Keratinocyte (primary cell): ENCODE measurements at regions not wholly inside any gene's neighbourhood (a gene's known extent, or its start where the extent isn't known, plus 50 kb on each side); places are given as distances from the start of the nearest gene placed in this dataset.

Experiments used
- DNase-seq: peaks from one replicate; pipeline ENCODE4 v3.0.0-alpha.2; 2011; ENCODE audit warnings: low read depth, missing footprints, low spot score
- FAIRE-seq: peaks from 2 replicates; lab custom pipeline; 2011; peaks lifted over from hg19 to GRCh38; lab: Jason Lieb, UNC
- H2AFZ ChIP-seq: 2 replicates; pipeline ENCODE4 v1.6.0; 2012; ENCODE audit warnings: low read length, control low read depth, inconsistent platforms; ENCODE audit not compliant: control insufficient read depth
- H3K27ac ChIP-seq: 2 replicates; pipeline ENCODE4 v1.5.1; 2011; ENCODE audit warnings: low read length; ENCODE audit not compliant: control insufficient read depth, insufficient read depth
- H3K27me3 ChIP-seq: 3 replicates; pipeline ENCODE4 v1.6.0; 2011; ENCODE audit warnings: low read length; ENCODE audit not compliant: control insufficient read depth, insufficient read depth; ENCODE audit errors: extremely low read depth
- H3K36me3 ChIP-seq, 2 experiments: 2 replicates in 1 of 2; 3 replicates in 1 of 2; pipeline ENCODE4 v1.5.1; 2011; ENCODE audit warnings: low read length in 2 of 2, mild to moderate bottlenecking in 1 of 2; ENCODE audit not compliant: control insufficient read depth in 2 of 2, insufficient read depth in 2 of 2; ENCODE audit errors: extremely low read depth in 1 of 2
- H3K4me1 ChIP-seq: 3 replicates; pipeline ENCODE4 v1.5.1; 2011; ENCODE audit warnings: low read length; ENCODE audit not compliant: control insufficient read depth, insufficient read depth; ENCODE audit errors: extremely low read depth
- H3K4me2 ChIP-seq: 3 replicates; pipeline ENCODE4 v1.6.0; 2011; ENCODE audit warnings: low read depth, low read length; ENCODE audit not compliant: control insufficient read depth, insufficient read depth; ENCODE audit errors: extremely low read depth
- H3K4me3 ChIP-seq, 3 experiments: fragments of 200-600 bp in 1 of 3; sonication (generic) in 1 of 3; 2 replicates in 2 of 3; 3 replicates in 1 of 3; pipeline ENCODE4 v1.5.1; 2011 to 2016; ENCODE audit warnings: low read length in 3 of 3, mild to moderate bottlenecking in 3 of 3, control low read depth in 2 of 3, inconsistent platforms in 1 of 3, low read depth in 1 of 3, mixed read lengths in 1 of 3, mixed run types in 1 of 3, moderate library complexity in 1 of 3; ENCODE audit not compliant: control insufficient read depth in 2 of 3, insufficient read depth in 2 of 3; ENCODE audit errors: extremely low read depth in 1 of 3
- H3K79me2 ChIP-seq: 2 replicates; pipeline ENCODE4 v1.6.0; 2012; ENCODE audit warnings: low read length; ENCODE audit not compliant: control insufficient read depth, insufficient read depth
- H3K9ac ChIP-seq: 3 replicates; pipeline ENCODE4 v1.6.0; 2011; ENCODE audit warnings: low read length; ENCODE audit not compliant: control insufficient read depth, insufficient read depth; ENCODE audit errors: extremely low read depth
- H3K9me1 ChIP-seq: 3 replicates; pipeline ENCODE4 v1.6.0; 2011; ENCODE audit warnings: low read length; ENCODE audit not compliant: control insufficient read depth, insufficient read depth; ENCODE audit errors: extremely low read depth
- H3K9me3 ChIP-seq: 2 replicates; pipeline ENCODE4 v1.5.1; 2012; ENCODE audit warnings: low read depth, low read length; ENCODE audit not compliant: control insufficient read depth
- H4K20me1 ChIP-seq: 3 replicates; pipeline ENCODE4 v1.6.0; 2011; ENCODE audit warnings: low read length; ENCODE audit not compliant: control insufficient read depth, insufficient read depth; ENCODE audit errors: extremely low read depth
- EZH2 ChIP-seq: IDR thresholded peaks from one replicate; pipeline ENCODE4 v1.6.1; 2012; ENCODE audit warnings: inconsistent platforms, mild to moderate bottlenecking, low read length, moderate library complexity
- dilution Hi-C: fragments of 300-500 bp; cut with MboI; formaldehyde crosslinking; loops from one replicate; pipeline ENCODE4 v1.7.0; 2020; ENCODE audit warnings: low sequenced_read_pairs; ENCODE audit not compliant: extremely low pct_ligation_motif_present
- TF ChIP-seq, protein P1 (sequence below), 3 experiments: IDR thresholded peaks in 1 of 3; conservative IDR thresholded peaks in 1 of 3; optimal IDR thresholded peaks in 1 of 3; 2 replicates in 2 of 3; 3 replicates in 1 of 3; pipeline versions ENCODE3 to v1.5.1; 2011; ENCODE audit warnings: low read length in 3 of 3, mild to moderate bottlenecking in 3 of 3, moderate library complexity in 2 of 3, control low read depth in 1 of 3, inconsistent platforms in 1 of 3; ENCODE audit not compliant: insufficient read depth in 2 of 3; ENCODE audit errors: extremely low read depth in 1 of 3

DNA sequence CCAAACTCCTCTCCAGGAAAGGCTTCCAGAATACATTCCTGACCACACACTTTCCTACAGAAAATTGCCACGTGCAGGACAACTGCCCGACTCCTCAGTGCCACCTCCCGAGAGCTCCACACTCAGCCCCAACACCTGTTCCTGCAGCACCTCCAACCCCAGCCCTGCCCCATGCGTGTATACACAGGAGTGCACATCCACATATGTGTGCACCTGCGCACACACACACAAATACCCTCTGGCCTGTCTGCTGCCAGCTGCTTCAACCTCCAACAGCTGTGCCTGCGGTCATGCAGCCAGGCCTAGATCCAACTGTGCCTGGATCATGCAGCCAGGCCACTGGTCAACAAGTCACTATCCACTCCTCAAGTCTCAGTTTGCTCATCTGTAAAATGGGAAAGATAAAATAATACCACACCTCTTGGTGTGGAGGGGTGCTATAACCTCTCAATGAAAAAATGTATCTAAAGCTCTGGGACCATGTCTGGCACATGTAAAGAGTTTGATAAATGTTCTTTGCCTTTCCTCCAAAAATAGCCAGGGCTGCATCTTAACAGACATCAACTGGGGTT is 152.1 kb upstream of the ID2 start:
- DNase-seq (no peak), FAIRE-seq (no peak)
- Histone ChIP-seq H3K9ac (no peak overlapping the region), H2AFZ (no peak overlapping the region), H3K36me3 (no peaks in the 10 kb centered on the region), H3K9me3 (no peaks in the 10 kb centered on the region), H4K20me1 (no peaks in the 10 kb centered on the region), H3K4me2 (no peak overlapping the region), H3K4me1 (peaks cover 5% of the 10 kb centered on the region), H3K9me1 (no peaks in the 10 kb centered on the region), H3K27ac (no peak overlapping the region), H3K27me3 (peaks cover 4% of the 10 kb centered on the region), H3K79me2 (no peaks in the 10 kb centered on the region), H3K4me3 (no peak overlapping the region)
- dilution Hi-C loops = no loop called here
- TF ChIP-seq, protein P1, sequence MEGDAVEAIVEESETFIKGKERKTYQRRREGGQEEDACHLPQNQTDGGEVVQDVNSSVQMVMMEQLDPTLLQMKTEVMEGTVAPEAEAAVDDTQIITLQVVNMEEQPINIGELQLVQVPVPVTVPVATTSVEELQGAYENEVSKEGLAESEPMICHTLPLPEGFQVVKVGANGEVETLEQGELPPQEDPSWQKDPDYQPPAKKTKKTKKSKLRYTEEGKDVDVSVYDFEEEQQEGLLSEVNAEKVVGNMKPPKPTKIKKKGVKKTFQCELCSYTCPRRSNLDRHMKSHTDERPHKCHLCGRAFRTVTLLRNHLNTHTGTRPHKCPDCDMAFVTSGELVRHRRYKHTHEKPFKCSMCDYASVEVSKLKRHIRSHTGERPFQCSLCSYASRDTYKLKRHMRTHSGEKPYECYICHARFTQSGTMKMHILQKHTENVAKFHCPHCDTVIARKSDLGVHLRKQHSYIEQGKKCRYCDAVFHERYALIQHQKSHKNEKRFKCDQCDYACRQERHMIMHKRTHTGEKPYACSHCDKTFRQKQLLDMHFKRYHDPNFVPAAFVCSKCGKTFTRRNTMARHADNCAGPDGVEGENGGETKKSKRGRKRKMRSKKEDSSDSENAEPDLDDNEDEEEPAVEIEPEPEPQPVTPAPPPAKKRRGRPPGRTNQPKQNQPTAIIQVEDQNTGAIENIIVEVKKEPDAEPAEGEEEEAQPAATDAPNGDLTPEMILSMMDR (optimal IDR thresholded peaks at IDR 0.05 in 1 of 3, IDR thresholded peaks at IDR 0.05 in 1 of 3, conservative IDR thresholded peaks at IDR 0.05 in 1 of 3; ENCODE audit: extremely low read depth in 1 of 3, insufficient read depth in 2 of 3, low read length in 3 of 3) = no peak
- TF ChIP-seq EZH2 = no peak

DNA sequence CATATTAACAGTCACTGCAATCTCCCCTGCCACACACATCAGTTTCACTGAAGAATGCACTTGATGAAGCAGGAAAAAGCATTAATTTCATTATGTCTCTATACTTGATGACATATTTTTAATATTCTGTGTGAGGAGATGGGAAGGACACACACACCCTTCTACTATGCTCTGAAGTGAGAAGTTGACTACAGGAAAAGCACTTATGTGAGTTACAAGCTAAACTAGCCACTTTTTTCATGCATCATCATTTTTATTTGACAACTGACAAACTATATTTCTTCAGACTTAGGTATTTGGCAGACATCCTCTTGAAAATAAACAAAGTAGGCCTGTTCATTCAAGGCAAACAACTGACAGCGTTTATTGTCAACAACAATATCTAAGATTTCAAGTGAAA is 150.4 kb upstream of the ID2 start:
- FAIRE-seq = no peak
- TF ChIP-seq EZH2 = no peak
- TF ChIP-seq, protein P1 (optimal IDR thresholded peaks at IDR 0.05 in 1 of 3, IDR thresholded peaks at IDR 0.05 in 1 of 3, conservative IDR thresholded peaks at IDR 0.05 in 1 of 3; ENCODE audit: extremely low read depth in 1 of 3, insufficient read depth in 2 of 3, low read length in 3 of 3) = no peak
- H3K4me1 ChIP-seq = no peaks in the 10 kb centered on the region
- no peaks in the 10 kb centered on the region for H3K79me2 ChIP-seq
- H3K27me3 ChIP-seq = peaks cover 4% of the 10 kb centered on the region
- H4K20me1 ChIP-seq = no peaks in the 10 kb centered on the region
- H3K9ac ChIP-seq = no peak overlapping the region
- no peak overlapping the region for H3K27ac ChIP-seq
- H3K36me3 ChIP-seq = no peaks in the 10 kb centered on the region
- dilution Hi-C loops = no loop called here
- H3K4me2 ChIP-seq = no peak overlapping the region
- no peak for DNase-seq
- no peaks in the 10 kb centered on the region for H3K9me1 ChIP-seq
- H3K4me3 ChIP-seq = no peak overlapping the region
- H2AFZ ChIP-seq = no peak overlapping the region
- H3K9me3 ChIP-seq = no peaks in the 10 kb centered on the region
